ENCODE measurements at regions not wholly inside any gene's neighbourhood (a gene's known extent, or its start where the extent isn't known, plus 50 kb on each side); places are given as distances from the start of the nearest gene placed in this dataset.
"Not testable (repeated sequence)": the region's sequence is repeated elsewhere in the genome, so short reads cannot be mapped to it uniquely, and the experiment has no call there.

DNA sequence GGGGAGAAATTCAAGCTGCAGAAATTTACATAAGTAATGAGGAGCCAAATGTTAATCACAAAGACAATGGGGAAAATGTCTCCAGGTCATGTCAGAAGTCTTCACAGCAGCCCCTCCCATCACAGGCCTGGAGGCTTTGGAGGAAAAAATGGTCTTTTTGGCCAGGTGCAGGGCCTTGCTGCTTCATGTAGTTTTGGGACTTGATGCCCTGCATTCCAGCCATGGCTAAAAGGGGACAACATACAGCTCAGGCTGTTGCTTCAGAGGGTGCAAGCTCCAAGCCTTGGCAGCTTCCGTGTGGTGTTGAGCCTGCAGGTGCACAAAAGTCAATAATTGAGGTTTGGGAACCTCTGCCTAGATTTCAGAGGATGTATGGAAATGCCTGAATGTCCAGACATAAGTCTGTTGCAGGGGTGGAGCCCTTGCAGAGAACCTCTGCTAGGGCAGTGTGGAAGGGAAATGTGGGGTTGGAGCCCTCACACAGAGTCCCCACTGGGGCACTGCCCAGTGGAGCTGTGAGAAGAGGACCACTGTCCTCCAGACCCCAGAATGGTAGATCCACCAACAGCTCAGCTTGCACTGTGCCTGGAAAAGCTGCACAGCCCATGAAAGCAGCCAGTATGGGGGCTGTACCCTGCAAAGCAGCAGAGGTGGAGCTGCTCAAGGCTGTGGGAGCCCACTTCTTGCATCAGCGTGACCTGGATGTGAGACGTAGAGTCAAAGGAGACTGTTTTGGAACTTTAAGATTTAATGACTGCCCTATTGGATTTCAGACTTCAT, 95.8 kb downstream of the KIF26A start:
- TF ChIP-seq, protein P1, sequence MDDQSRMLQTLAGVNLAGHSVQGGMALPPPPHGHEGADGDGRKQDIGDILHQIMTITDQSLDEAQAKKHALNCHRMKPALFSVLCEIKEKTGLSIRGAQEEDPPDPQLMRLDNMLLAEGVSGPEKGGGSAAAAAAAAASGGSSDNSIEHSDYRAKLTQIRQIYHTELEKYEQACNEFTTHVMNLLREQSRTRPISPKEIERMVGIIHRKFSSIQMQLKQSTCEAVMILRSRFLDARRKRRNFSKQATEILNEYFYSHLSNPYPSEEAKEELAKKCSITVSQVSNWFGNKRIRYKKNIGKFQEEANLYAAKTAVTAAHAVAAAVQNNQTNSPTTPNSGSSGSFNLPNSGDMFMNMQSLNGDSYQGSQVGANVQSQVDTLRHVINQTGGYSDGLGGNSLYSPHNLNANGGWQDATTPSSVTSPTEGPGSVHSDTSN (IDR thresholded peaks at IDR 0.05): not testable (repeated sequence)
- not testable (repeated sequence) for TF ChIP-seq CTCF (IDR thresholded peaks at IDR 0.05)

Measured in SK-N-SH (cell line).